CD1c-positive myeloid dendritic cell (primary cell): ENCODE measurements at regions not wholly inside any gene's neighbourhood (a gene's known extent, or its start where the extent isn't known, plus 50 kb on each side); places are given as distances from the start of the nearest gene placed in this dataset.

Source experiments
- DNase-seq: peaks from one replicate; pipeline ENCODE4 v3.0.0-alpha.2; 2016; ENCODE audit errors: extremely low spot score

DNA sequence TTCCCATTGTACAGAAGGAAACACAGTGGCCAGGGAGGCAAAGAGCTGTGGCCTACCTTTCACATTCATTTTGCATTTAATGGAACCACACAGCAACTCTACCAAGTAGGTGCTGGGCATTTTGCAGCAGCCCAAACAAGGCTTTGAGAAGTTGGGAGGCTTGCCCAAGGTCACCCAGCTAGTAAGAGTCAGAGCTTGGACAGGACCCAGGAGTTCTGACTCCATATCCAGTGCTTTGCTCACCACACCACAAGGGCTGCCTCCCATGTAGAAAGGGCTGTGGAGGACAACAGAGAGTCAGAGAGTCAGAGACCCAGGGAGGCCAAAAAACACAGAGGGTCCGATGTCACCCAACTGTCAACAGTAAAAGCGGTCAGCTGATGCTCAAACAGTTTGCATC is 400.2 kb downstream of the BCL11B start:
- no peak for DNase-seq

DNA sequence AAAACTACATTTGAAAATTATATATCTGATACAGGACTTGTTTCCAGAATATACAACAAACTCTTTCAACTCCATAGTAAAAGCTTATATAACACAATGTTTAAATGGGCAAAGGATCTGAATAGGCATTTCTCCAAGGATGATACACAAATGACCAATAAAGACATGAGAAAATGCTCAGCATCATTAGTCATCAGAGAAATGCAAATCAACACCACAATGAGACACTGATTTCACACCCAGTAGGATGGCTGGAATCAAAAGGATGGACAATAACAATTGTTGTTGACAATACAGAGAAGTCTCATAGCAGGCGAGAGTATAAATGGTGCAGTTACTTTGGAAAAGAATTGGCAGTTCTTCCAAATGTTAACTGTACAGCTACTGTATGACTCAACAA is 394.9 kb downstream of the BCL11B start:
- no peak for DNase-seq

DNA sequence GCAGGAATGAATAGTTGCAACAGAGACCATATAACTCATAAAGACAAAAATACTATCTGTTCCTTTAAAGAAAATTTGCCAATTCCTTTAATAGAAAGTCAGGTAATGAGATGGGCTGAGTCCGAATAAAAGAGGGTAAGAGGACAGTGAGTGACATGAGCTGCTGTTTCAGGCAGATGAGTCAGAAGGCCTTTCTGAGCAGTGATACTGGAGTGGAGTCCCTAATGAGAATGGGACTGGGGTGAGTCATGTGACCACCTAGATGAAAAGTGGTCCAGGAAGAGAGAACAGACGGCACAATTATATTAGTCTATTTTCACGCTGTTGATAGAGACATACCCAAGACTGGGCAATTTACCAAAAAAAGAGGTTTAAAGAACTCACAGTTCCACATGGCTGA is 393.7 kb downstream of the BCL11B start:
- no peak for DNase-seq

DNA sequence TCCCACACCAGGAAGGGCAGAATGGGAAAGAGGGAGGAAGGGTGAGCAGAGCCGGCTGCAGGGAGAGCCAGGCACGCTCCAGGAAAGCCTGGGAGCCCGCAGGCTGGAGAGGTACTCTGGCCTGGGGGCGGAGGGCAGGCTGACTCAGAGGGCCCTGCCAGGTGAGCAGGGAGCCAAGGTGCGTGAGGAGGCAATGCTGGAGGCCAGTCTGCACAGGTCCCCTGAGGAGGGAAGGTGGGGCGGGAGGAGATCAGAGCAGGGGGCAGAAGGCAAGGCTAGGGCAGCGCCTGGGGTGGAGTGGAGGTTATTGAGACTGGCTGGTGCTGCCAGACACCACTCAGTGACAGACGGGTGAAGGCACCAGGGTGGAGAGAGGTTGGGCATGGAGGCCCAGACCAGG is 385.0 kb downstream of the BCL11B start:
- no peak for DNase-seq

DNA sequence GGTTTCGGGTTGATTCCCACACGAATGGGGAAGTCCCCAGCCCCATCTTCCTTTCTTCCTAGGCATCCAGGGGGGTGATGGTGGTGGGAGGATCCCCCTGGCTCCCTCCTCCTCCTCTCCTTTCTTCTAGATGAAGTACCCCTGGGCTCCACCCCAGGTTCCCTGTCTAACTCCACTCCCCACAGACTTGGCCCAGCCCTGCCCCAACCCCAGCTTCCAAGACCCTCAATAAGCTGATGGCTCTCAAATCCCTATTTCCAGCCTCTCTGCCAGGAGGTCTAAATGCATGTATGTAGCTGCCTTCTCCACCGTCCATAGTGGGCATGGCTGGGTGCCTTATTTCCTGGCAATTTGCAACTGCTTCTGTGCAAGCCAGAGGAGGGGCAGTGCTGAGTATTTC is 383.7 kb downstream of the BCL11B start:
- DNase-seq = no peak

DNA sequence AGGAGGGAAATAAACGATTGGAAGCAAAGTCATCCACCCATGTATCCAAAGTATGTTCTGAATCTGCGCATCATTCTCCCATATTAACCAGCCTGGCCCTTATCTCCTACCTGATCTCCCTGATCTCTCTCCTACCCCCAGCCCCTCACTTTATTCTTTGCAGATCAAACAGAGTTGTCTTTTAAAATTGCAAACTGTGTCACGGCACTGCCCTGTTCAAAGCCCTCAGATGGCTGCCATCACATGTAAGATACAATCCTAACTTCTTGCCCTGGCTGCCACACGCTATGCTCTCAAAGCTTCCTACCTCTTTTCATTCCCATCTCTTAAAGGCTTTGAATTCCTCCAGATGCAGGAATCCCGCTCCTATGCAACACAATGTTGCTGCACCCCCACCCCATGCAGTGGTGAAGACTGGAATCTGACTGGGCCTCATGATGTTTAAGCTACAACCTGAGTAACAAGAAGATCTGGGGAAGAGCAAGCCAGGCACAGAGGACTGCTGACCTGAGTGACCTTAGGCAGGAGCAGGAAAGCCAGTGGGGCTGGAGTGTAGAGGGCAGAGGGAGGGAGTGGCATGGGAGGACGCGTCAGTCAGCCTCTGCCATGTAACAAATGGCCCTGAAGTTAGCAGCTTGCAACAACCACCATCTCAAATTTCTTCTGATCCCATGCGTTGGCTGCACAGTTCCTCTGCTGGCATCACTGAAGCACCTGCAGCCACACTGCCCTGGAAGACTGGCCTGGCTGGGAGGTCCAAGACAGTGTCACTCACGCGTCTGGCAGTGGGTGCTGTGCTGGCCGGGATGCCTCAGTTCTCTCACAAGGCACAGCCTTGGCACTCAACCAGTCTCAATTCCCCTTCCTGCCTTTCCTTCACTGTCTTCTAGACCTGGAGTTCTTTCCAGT is 382.8 kb downstream of the BCL11B start:
- no peak for DNase-seq

DNA sequence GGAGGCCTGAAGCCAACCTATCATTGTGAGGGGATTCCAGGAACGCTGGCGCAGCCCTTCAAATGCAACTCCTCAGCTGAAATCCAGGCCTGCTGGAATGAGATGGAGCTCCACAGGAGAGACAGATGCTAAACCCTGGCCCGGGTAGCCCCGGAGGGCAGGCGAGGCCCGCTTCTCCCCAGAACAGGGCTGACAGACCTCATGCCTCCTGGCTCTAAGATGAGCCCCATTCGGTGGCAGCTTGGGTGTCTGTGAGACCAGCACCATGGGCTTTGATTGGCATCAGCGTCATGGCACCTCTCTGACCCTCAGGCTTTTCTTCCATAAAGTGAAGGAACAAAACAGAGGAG is 382.2 kb downstream of the BCL11B start:
- DNase-seq = no peak

DNA sequence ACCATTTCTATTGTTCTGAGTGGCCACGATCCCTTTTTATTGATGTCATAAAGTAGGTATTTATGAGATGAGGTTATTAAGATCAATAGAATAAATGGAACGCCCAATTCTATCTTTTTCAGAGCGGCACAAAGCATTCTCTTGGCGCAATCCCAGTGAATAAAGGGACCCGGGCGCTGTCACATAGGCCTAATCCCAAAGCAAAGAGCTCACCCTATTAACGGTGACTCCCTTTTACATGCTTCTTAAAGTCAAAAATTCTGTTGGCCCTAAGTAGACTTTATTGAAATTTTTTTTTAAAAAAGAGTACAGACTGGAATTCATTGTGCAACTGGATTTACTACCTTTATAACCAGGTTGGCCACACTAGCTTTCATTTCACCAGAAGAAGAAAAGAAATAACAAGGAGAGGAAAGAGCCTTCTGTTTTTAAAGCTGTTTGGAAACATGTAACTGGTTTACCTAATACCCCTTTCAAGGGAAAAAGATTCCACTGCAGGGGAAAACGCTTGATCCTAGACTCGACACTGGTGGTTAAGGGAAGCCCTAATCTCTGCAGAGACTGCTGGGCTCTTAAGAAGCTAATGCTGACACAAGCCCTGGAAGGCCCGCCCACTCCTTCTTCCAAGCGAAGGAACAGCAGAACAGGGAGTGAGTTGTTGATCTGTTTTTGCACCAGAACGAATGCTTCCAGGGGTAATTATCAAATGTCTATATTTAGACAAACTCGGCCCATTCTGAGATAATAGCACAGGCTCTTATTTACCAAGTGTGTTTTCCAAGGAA is 381.2 kb downstream of the BCL11B start:
- no peak for DNase-seq

DNA sequence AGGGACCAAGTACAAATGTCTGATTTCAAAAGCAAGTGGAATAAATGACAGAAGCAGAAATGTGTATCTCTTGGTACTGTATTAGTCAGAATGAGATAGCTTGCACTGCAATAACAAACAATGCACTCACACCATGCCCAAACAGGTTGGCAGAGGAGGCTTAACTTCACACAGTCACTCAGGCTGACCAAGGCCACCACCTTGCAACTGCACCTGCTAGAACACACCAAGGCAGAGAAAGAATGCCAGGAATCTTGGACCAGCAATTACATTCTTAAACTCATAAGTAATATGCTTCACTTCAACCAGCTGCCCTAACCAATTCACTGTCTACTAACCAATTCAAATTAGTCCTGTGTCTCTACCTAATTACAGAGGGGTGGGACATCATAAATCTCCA is 378.3 kb downstream of the BCL11B start:
- DNase-seq = no peak

DNA sequence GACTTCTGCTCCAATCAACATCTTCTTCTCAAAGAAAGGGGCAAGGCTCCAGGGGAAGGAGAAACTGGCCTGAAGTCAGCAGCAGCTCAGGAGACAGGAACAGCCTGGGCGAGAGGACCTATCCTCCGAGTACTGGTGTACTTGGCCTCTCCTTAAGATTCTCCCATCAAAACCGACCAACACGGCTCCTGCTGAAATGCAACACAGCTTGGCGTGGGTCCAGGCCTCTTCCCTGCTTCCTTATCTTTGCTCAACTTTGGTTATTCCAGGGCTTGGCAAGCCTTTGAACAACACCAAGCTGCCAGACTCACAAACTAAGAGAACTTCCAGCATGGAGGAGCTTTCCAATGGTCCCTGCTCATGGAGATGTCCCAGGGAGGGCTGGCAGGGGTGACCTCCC is 377.4 kb downstream of the BCL11B start:
- no peak for DNase-seq

DNA sequence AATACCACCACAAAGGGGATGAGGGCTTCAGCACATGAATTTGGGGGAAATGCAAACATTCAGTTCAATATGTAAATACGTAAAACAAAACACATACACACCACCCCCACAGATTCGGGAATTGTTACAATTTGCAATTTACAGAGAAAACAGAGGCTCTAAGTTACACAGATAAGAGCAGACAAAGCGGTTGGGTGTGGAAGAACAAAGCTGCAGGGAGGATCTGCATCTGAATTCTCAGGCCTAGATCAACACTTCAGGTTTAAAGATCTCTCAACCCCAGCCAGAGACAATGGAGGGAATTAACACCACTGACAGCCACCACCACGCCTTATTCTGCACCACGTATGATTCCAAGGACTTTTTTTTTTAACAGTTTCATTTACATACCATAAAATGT is 375.5 kb downstream of the BCL11B start:
- DNase-seq = no peak

DNA sequence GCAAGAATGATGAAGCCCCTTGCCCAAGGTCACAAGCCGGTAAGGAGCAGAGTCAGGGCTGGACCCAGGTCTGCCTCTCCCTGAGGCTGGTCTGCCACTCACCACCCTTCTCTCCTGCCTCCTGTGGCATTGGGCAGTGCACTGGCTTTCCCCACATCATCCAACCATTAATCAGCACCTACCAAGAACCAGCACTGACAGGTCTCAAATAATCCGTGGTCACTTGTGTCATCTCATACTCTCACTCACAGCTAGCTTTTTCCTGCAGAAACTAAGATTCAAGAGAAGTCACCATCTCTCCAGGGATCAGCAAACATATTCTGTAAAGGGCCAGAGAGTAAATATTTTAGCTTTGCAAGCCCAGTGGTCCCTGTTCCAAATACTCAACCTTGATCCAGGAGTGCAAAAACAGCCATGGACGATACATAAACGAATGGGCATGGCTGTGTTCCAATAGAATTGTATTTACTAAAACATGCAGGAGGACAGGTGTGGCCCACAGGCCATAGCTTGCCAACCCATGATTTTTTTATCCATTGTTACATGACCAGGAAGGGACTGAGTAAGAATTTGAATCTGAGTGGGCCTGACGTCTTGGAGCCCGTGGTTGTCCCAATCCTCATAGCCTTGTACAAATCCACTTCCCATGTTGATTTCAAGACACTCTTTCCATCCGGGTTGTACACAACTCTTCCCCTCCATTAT is 374.2 kb downstream of the BCL11B start:
- no peak for DNase-seq

DNA sequence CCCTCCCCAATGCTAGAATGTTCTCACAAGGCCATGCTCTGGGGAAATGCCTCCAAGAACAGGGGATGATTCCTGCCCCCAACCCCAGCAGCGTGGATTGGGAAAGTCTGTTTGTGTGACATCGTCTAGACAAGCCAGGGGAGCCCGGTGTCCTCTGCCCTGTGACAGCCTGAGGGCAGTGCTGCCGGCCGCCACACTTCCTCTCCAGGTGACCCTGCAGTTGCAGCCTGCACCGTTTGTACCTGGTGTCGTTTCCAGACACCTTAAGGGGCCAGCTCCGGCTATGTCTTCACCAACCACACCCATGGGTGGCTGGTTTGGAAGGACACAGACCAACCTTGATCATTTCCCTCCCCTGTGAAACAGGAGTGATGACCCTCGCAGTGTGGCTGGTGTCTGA is 372.6 kb downstream of the BCL11B start:
- no peak for DNase-seq

DNA sequence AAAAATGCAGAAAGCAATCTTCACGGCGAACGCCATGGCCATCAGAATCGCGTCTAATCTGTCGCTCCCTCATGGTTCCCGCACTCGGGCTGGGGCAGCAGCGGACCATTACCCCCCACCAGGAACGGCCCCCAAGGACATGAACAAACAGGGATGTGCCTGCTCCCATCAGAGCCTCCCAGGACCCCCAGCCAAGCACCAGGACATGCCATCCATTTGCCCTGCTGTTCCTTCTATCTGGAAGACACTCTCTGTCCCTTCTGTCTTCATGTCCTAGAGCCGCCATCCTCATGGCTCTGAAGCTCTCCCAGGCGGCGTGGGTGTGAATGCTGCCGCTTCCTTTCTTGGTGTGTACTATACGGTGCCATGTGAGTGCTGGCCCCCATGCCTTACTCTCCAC is 371.8 kb downstream of the BCL11B start:
- no peak for DNase-seq

DNA sequence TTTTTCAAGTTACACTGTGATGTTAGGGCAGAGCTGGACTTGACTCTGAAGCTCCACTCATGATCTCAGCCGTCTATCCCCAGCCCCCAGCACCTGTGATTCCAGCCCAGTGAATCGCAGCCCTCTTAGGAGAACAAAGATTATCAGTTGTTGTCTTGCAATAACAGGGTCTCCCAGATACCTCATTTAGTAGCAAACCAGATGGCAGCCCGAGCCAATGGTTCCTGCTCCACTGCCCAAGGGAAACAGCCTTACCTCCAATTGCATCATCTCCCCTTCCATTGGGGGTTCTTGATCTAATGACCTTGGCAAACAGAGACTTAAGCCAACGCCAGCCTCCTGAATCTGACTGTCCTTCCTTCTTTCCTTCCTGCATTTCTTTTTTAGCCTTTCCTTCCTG is 371.2 kb downstream of the BCL11B start:
- no peak for DNase-seq

DNA sequence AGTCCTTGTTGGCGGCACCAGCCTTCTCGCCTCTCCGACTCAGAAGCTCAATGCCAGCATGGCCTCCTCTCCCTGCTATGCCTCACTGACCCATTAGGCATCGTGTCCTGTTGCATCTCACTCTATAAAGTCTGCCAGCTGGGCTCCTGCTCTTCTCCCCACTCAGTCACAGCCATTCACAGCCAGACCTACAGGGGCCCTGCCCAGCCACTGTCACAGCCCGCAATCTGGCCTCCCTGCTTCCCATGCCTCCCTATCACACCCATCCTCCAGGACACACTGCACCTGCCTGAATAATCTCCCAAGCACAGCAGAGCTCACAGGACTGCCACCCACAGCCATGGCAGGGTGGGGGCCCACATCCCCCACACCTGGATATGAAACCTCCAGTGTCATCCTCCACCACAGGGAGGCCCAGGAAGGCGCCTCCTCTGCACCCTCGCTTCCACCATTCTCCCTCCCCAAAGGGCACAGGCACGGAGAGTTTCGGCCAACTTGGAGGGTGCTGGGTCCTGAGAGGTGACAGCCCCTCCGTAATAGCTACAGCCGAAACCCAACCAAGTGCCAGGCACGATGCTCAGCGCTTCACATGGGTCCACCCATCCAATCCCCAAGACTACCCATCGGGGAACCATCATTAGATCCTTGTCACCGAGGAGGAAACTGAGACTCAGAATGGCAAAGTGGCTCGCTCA is 370.3 kb downstream of the BCL11B start:
- DNase-seq = no peak

DNA sequence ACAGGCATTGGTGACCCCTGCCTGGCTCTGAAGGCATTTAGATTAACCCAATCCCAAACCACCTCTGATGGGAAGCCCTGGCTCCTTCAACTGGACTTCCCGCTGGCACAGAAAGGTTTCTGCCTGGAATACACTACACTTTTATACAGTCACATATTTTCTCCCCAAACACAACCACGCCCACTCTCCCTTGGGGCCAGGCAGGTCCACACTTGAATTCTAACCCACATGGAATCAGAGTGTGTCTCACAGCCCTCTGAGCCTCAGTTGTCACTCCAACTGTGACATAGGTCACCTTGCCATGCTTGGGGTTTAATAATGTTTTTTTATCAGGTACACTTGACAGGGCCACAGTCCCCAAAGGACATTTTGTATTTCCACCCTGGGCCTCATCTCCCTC is 368.6 kb downstream of the BCL11B start:
- DNase-seq = no peak

DNA sequence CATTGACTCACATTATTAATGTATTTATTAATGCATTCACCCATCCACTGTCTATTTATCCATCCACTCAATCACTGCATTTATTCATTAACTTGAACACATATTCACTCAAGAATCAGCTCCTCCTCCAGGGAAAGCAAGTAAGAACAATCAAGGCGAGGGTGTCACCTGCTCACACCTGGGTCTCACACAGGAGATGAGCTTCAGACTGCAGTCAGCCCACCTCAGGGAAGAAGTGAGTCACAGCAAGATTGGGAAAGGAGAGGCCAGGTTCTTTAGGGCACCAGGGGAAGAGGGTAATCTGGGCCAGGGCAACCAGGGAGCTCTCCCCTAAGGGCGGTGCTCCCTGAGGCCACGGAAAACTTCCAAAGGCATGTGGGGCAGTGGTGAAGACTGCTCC is 367.3 kb downstream of the BCL11B start:
- no peak for DNase-seq

DNA sequence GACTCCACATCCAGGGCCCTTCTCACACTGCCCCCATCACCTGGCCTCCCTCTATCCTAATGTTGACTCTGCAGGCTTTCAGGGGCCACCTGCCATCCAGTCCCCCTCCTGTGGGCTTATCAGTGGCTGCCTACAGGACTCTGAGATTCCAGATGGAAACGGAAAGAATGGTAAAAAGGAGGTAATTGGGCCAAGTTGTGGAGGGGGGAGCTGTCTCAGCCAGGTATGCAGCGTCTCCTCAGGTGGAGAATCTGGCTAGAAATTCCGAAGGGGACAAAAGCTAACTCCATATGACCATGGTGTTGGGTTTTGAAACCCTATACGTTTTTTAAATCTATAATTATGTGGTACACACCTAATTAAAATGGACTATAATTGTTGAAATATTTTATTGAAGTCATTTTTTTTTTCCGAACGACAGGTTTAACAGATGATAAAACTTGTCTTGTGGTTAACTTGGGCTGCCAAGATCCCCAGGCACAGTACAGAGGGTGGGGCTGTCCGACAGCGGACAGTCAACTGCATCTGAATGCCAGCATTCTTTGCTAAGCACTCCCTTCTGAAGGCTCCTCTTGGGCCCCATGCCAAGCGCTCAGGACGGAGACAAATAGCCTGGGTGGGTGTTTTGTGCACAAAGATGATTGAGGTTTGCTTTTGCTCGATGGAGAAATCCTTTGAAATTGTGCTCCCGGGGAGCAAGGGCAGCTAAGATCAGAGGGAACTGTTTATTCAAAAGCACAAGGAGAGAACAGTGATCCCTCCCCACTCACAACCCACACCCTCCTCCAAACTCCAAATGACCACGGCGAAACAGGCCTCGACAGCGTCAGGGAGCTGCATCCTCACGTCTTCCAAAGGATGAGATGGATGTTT is 365.6 kb downstream of the BCL11B start:
- DNase-seq = no peak

DNA sequence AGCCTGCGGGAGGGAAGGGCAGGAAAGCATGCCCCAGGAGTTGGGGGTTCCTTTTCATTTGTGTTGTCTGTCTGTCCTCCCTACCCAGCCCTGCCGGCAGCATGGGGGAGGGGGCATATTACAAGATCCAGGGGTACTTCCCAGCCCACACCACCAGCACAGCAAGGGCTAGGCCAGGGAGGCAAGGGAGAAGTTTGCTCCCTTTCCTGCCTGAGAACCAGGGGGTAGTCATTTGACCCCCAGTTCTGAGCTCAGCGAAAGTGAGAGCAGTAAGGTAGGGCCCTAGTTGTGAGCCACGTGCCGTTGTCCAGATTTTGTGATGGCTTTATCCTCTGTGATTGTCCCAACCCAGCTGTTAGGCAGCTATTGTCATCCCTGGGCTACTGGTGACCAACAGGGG is 364.7 kb downstream of the BCL11B start:
- DNase-seq = no peak

DNA sequence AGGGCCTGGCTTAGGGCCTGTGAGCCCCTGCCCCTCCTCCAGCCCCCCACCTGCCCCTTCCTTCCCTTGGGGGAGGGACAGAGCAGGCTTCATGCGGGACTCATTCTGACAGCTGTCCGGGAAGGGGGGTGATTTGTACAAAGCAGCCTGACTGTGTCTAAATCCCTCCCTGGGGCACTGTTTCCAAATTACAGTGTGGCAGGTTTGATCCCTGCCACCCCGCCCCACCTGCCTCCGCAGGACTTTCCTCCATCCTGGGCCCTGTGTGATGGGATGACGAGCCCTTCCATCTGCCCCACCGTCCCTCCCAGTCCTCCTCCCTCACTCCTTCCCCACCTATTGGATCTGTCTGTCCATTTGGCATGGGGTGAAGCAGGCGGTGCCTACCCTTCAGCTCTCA is 363.9 kb downstream of the BCL11B start:
- no peak for DNase-seq
